GM12878 (cell line): ENCODE measurements at regions not wholly inside any gene's neighbourhood (a gene's known extent, or its start where the extent isn't known, plus 50 kb on each side); places are given as distances from the start of the nearest gene placed in this dataset.

ENCODE experiments used
- ASH2L ChIP-seq: fragments of 300-600, 200-600 bp; sonication (generic); IDR thresholded peaks from 2 replicates; pipeline ENCODE4 v1.6.1; 2017; ENCODE audit warnings: low read depth, mild to moderate bottlenecking, borderline replicate concordance
- BHLHE40 ChIP-seq, 2 experiments: fragments of 450-650 bp in 1 of 2; IDR thresholded peaks; 2 replicates each; pipeline ENCODE4 v1.6.1; 2011 to 2017; ENCODE audit warnings: low read depth in 2 of 2, borderline replicate concordance in 1 of 2, improper control_type of control experiment in 1 of 2, low read length in 1 of 2, mild to moderate bottlenecking in 1 of 2
- EGR1 ChIP-seq, 2 experiments: IDR thresholded peaks; 1 replicate in 1 of 2; 2 replicates in 1 of 2; pipeline ENCODE4 v1.6.1; 2011 to 2012; ENCODE audit warnings: low read depth in 2 of 2, low read length in 2 of 2, borderline replicate concordance in 1 of 2, mild to moderate bottlenecking in 1 of 2, moderate library complexity in 1 of 2
- ESRRA ChIP-seq: IDR thresholded peaks from 2 replicates; pipeline ENCODE4 v1.6.1; 2012; ENCODE audit warnings: mild to moderate bottlenecking, low read length, improper control_type of control experiment
- MEF2A ChIP-seq: IDR thresholded peaks from 2 replicates; pipeline ENCODE4 v1.6.1; 2011; ENCODE audit warnings: low read depth, mild to moderate bottlenecking, low read length, moderate library complexity; ENCODE audit not compliant: insufficient read depth
- RFX5 ChIP-seq: IDR thresholded peaks from 2 replicates; pipeline ENCODE4 v1.6.1; 2011; ENCODE audit warnings: low read depth, low read length, improper control_type of control experiment
- SIN3A ChIP-seq: IDR thresholded peaks from 2 replicates; pipeline ENCODE4 v1.6.1; 2012; ENCODE audit warnings: low read depth, low read length, improper control_type of control experiment
- YBX1 ChIP-seq: fragments of 450-650 bp; IDR thresholded peaks from 2 replicates; pipeline ENCODE4 v1.6.1; 2016; ENCODE audit warnings: antibody characterized with exemption
- TF ChIP-seq, protein P1 (sequence below): fragments of 450-650 bp; IDR thresholded peaks from 2 replicates; pipeline ENCODE4 v1.6.1; 2016; ENCODE audit warnings: mild to moderate bottlenecking
- TF ChIP-seq, protein P2 (sequence below), 3 experiments: IDR thresholded peaks in 2 of 3; conservative IDR thresholded peaks in 1 of 3; 2 replicates each; pipeline ENCODE4 v1.5.1; 2011; ENCODE audit warnings: low read depth in 3 of 3, low read length in 3 of 3, mild to moderate bottlenecking in 3 of 3, control low read depth in 2 of 3, moderate library complexity in 2 of 3, inconsistent platforms in 1 of 3, mixed read lengths in 1 of 3; ENCODE audit not compliant: control insufficient read depth in 2 of 3, insufficient read depth in 1 of 3; ENCODE audit errors: extremely low read depth in 1 of 3
- TF ChIP-seq, protein P3 (sequence below): fragments of 450-650 bp; IDR thresholded peaks from 2 replicates; pipeline ENCODE4 v1.6.1; 2017; ENCODE audit warnings: mild to moderate bottlenecking

DNA sequence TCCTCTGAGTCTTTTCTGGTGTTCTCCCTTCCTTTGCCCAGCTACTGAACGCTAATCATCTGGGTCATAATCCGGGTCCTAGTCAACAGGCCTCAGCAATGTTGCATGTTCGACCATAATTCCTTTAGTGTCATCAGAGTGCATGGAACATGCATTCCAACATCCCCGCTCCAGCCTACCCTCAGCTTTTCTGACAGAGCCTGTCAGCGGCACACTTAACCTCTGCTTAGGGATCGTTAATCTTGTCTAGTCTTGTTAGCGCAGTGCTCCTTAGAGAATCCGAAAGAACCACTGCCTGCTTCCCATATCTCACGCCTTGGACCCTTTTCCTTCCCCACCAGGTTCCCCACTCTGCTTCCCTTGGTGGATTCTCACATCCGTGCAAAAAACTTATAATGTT is 767.9 kb upstream of the ID2 start:
- TF ChIP-seq, protein P1, sequence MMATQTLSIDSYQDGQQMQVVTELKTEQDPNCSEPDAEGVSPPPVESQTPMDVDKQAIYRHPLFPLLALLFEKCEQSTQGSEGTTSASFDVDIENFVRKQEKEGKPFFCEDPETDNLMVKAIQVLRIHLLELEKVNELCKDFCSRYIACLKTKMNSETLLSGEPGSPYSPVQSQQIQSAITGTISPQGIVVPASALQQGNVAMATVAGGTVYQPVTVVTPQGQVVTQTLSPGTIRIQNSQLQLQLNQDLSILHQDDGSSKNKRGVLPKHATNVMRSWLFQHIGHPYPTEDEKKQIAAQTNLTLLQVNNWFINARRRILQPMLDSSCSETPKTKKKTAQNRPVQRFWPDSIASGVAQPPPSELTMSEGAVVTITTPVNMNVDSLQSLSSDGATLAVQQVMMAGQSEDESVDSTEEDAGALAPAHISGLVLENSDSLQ, result no peak
- TF ChIP-seq, protein P2, sequence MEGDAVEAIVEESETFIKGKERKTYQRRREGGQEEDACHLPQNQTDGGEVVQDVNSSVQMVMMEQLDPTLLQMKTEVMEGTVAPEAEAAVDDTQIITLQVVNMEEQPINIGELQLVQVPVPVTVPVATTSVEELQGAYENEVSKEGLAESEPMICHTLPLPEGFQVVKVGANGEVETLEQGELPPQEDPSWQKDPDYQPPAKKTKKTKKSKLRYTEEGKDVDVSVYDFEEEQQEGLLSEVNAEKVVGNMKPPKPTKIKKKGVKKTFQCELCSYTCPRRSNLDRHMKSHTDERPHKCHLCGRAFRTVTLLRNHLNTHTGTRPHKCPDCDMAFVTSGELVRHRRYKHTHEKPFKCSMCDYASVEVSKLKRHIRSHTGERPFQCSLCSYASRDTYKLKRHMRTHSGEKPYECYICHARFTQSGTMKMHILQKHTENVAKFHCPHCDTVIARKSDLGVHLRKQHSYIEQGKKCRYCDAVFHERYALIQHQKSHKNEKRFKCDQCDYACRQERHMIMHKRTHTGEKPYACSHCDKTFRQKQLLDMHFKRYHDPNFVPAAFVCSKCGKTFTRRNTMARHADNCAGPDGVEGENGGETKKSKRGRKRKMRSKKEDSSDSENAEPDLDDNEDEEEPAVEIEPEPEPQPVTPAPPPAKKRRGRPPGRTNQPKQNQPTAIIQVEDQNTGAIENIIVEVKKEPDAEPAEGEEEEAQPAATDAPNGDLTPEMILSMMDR (IDR thresholded peaks at IDR 0.05 in 2 of 3, conservative IDR thresholded peaks at IDR 0.05 in 1 of 3; ENCODE audit: control insufficient read depth in 2 of 3, extremely low read depth in 1 of 3, insufficient read depth in 1 of 3, low read depth in 3 of 3, low read length in 3 of 3), result no peak
- TF ChIP-seq SIN3A, result no peak
- no peak for TF ChIP-seq MEF2A
- no peak for TF ChIP-seq ASH2L
- TF ChIP-seq RFX5, result no peak
- TF ChIP-seq YBX1, result no peak
- no peak for TF ChIP-seq ESRRA
- no peak for TF ChIP-seq EGR1 (IDR thresholded peaks at IDR 0.05; ENCODE audit: borderline replicate concordance in 1 of 2, low read depth in 2 of 2, low read length in 2 of 2)
- TF ChIP-seq BHLHE40 (IDR thresholded peaks at IDR 0.05; ENCODE audit: borderline replicate concordance in 1 of 2, low read depth in 2 of 2, low read length in 1 of 2), result no peak
- TF ChIP-seq, protein P3, sequence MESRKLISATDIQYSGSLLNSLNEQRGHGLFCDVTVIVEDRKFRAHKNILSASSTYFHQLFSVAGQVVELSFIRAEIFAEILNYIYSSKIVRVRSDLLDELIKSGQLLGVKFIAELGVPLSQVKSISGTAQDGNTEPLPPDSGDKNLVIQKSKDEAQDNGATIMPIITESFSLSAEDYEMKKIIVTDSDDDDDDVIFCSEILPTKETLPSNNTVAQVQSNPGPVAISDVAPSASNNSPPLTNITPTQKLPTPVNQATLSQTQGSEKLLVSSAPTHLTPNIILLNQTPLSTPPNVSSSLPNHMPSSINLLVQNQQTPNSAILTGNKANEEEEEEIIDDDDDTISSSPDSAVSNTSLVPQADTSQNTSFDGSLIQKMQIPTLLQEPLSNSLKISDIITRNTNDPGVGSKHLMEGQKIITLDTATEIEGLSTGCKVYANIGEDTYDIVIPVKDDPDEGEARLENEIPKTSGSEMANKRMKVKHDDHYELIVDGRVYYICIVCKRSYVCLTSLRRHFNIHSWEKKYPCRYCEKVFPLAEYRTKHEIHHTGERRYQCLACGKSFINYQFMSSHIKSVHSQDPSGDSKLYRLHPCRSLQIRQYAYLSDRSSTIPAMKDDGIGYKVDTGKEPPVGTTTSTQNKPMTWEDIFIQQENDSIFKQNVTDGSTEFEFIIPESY, result no peak
